Endothelial cell (in vitro differentiated cells): ENCODE measurements at regions not wholly inside any gene's neighbourhood (a gene's known extent, or its start where the extent isn't known, plus 50 kb on each side); places are given as distances from the start of the nearest gene placed in this dataset.

Experiments
- DNase-seq: peaks from one replicate; pipeline ENCODE4 v3.0.0; 2021; ENCODE audit warnings: low spot score
- H3K27ac Mint-ChIP-seq: one replicate; pipeline ENCODE4 v1.8.0; 2021; ENCODE audit warnings: mixed read lengths, inconsistent platforms; ENCODE audit not compliant: unreplicated experiment
- H3K27me3 Mint-ChIP-seq: one replicate; pipeline ENCODE4 v1.8.0; 2021; ENCODE audit warnings: mild to moderate bottlenecking, moderate library complexity, mixed read lengths, inconsistent platforms; ENCODE audit not compliant: unreplicated experiment
- H3K36me3 Mint-ChIP-seq: one replicate; pipeline ENCODE4 v1.8.0; 2021; ENCODE audit warnings: mild to moderate bottlenecking, low read depth, mixed read lengths, inconsistent platforms; ENCODE audit not compliant: unreplicated experiment
- H3K4me1 Mint-ChIP-seq: one replicate; pipeline ENCODE4 v1.8.0; 2021; ENCODE audit warnings: mild to moderate bottlenecking, mixed read lengths, inconsistent platforms; ENCODE audit not compliant: unreplicated experiment
- H3K4me3 Mint-ChIP-seq: one replicate; pipeline ENCODE4 v1.8.0; 2021; ENCODE audit warnings: mild to moderate bottlenecking, mixed read lengths, inconsistent platforms; ENCODE audit not compliant: unreplicated experiment
- H3K9me3 Mint-ChIP-seq: one replicate; pipeline ENCODE4 v1.8.0; 2021; ENCODE audit warnings: mixed read lengths, inconsistent platforms; ENCODE audit not compliant: unreplicated experiment
- CTCF ChIP-seq: fragments of 200-600 bp; sonication (generic); IDR thresholded peaks from one replicate; pipeline ENCODE4 v1.5.0; 2021; ENCODE audit warnings: antibody characterized with exemption; ENCODE audit not compliant: unreplicated experiment

- Mint-ChIP-seq H3K4me1 (no peaks in the 10 kb centered on the region), H3K9me3 (no peaks in the 10 kb centered on the region), H3K4me3 (no peak overlapping the region), H3K27ac (no peak overlapping the region), H3K36me3 (no peaks in the 10 kb centered on the region), H3K27me3 (no peaks in the 10 kb centered on the region)
- TF ChIP-seq CTCF = no peak
- no peak for DNase-seq
These were observed 98.6 kb upstream of the EEF2KMT start for GRCh38 chr16:5196204-5196603.

- TF ChIP-seq CTCF = no peak
- no peak overlapping the region for H3K27ac Mint-ChIP-seq
- no peaks in the 10 kb centered on the region for H3K4me1 Mint-ChIP-seq
- no peak overlapping the region for H3K4me3 Mint-ChIP-seq
- H3K27me3 Mint-ChIP-seq = no peaks in the 10 kb centered on the region
- no peak for DNase-seq
- H3K9me3 Mint-ChIP-seq = no peaks in the 10 kb centered on the region
- H3K36me3 Mint-ChIP-seq = no peaks in the 10 kb centered on the region
These were observed 96.3 kb upstream of the EEF2KMT start for GRCh38 chr16:5193861-5194260.

GRCh38 chr16:5188989-5189352 is 91.4 kb upstream of the EEF2KMT start:
- Mint-ChIP-seq H3K4me1 (no peaks in the 10 kb centered on the region), H3K9me3 (no peaks in the 10 kb centered on the region), H3K36me3 (no peaks in the 10 kb centered on the region), H3K27me3 (no peaks in the 10 kb centered on the region), H3K4me3 (no peak overlapping the region), H3K27ac (no peak overlapping the region)
- DNase-seq = no peak
- no peak for TF ChIP-seq CTCF

- Mint-ChIP-seq H3K4me1 (no peaks in the 10 kb centered on the region), H3K36me3 (no peaks in the 10 kb centered on the region), H3K27ac (no peak overlapping the region), H3K4me3 (no peak overlapping the region), H3K27me3 (no peaks in the 10 kb centered on the region), H3K9me3 (no peaks in the 10 kb centered on the region)
- TF ChIP-seq CTCF = no peak
- DNase-seq = no peak
These were observed 90.9 kb upstream of the EEF2KMT start for GRCh38 chr16:5188318-5188988.

- H3K27ac Mint-ChIP-seq = no peak overlapping the region
- H3K27me3 Mint-ChIP-seq = no peaks in the 10 kb centered on the region
- no peak overlapping the region for H3K4me3 Mint-ChIP-seq
- H3K9me3 Mint-ChIP-seq = no peaks in the 10 kb centered on the region
- no peaks in the 10 kb centered on the region for H3K36me3 Mint-ChIP-seq
- no peak for TF ChIP-seq CTCF
- H3K4me1 Mint-ChIP-seq = no peaks in the 10 kb centered on the region
- DNase-seq = no peak
These were observed 89.9 kb upstream of the EEF2KMT start for GRCh38 chr16:5187402-5187952.
